Cardiac muscle cell (in vitro differentiated cells and primary cell): ENCODE measurements at regions not wholly inside any gene's neighbourhood (a gene's known extent, or its start where the extent isn't known, plus 50 kb on each side); places are given as distances from the start of the nearest gene placed in this dataset.
A peak's percentile ranks its signal among the peaks of the same experiment; 100 is the strongest.

Source experiments
- DNase-seq, 2 donors: peaks; one replicate each; pipeline versions ENCODE4 v3.0.0 to v3.0.0-alpha.2; 2010 to 2017; ENCODE audit warnings: low read depth in 1 of 2, low spot score in 1 of 2
- H3K27ac ChIP-seq: fragments of 200-600 bp; sonication (generic); 2 replicates; pipeline ENCODE4 v1.5.1; 2016
- H3K27me3 ChIP-seq: fragments of 200-600 bp; sonication (generic); 2 replicates; pipeline ENCODE4 v1.6.0; 2016; ENCODE audit warnings: control low read depth
- H3K36me3 ChIP-seq: fragments of 200-600 bp; sonication (generic); 2 replicates; pipeline ENCODE4 v1.5.1; 2016; ENCODE audit warnings: control low read depth
- H3K4me1 ChIP-seq: fragments of 200-600 bp; sonication (generic); 2 replicates; pipeline ENCODE4 v1.8.1; 2017; ENCODE audit warnings: low read depth, mild to moderate bottlenecking, mixed run types
- H3K4me3 ChIP-seq: fragments of 200-600 bp; sonication (generic); 2 replicates; pipeline ENCODE4 v1.5.1; 2016; ENCODE audit warnings: mild to moderate bottlenecking
- H3K9me3 ChIP-seq: fragments of 200-600 bp; sonication (generic); 2 replicates; pipeline ENCODE4 v1.5.1; 2017; ENCODE audit warnings: low read depth, mild to moderate bottlenecking, control low read depth
- TF ChIP-seq, protein P1 (sequence below): IDR thresholded peaks from 2 replicates; pipeline ENCODE4 v1.5.1; 2012; ENCODE audit warnings: low read depth, mild to moderate bottlenecking, low read length

GRCh38 chr7:42698600-42699374, 213.1 kb downstream of the C7orf25 start:
- no peaks in the 10 kb centered on the region for H3K9me3 ChIP-seq
- no peaks in the 10 kb centered on the region for H3K27me3 ChIP-seq
- peaks cover 21% of the 10 kb centered on the region for H3K4me1 ChIP-seq
- DNase-seq = peak in 1 of 2 donors; percentile 60
- no peak overlapping the region for H3K4me3 ChIP-seq
- TF ChIP-seq, protein P1, sequence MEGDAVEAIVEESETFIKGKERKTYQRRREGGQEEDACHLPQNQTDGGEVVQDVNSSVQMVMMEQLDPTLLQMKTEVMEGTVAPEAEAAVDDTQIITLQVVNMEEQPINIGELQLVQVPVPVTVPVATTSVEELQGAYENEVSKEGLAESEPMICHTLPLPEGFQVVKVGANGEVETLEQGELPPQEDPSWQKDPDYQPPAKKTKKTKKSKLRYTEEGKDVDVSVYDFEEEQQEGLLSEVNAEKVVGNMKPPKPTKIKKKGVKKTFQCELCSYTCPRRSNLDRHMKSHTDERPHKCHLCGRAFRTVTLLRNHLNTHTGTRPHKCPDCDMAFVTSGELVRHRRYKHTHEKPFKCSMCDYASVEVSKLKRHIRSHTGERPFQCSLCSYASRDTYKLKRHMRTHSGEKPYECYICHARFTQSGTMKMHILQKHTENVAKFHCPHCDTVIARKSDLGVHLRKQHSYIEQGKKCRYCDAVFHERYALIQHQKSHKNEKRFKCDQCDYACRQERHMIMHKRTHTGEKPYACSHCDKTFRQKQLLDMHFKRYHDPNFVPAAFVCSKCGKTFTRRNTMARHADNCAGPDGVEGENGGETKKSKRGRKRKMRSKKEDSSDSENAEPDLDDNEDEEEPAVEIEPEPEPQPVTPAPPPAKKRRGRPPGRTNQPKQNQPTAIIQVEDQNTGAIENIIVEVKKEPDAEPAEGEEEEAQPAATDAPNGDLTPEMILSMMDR = no peak
- no peak overlapping the region for H3K27ac ChIP-seq
- no peaks in the 10 kb centered on the region for H3K36me3 ChIP-seq

- no peak overlapping the region for H3K27ac ChIP-seq
- peaks cover 18% of the 10 kb centered on the region for H3K4me1 ChIP-seq
- no peaks in the 10 kb centered on the region for H3K27me3 ChIP-seq
- TF ChIP-seq, protein P1 = no peak
- peak in 1 of 2 donors; percentile 47 for DNase-seq
- H3K36me3 ChIP-seq = no peaks in the 10 kb centered on the region
- no peaks in the 10 kb centered on the region for H3K9me3 ChIP-seq
- H3K4me3 ChIP-seq = no peak overlapping the region
Measured at GRCh38 chr7:42694894-42695507, 216.9 kb downstream of the C7orf25 start.

DNA sequence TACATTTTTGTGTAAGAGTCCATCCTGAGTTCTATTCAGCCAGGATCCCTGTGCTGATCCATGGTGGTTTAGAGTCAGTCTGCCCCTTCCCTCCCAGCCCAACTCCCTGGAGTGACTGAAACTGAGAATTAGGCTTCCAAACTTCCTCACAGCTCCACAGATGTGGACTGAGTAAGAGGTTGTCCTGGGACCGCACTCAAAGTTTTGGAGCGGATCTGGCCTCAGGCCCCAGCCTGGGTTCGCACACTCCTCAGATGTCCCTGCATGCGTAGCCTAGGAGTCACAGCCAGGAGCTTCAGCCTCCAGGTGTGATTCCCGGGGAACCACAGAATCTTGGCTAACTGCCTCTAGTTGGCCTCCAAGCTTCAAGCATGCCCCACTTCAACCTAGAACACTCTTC, 218.1 kb downstream of the C7orf25 start:
- Histone ChIP-seq H3K27ac (no peak overlapping the region), H3K4me3 (no peak overlapping the region), H3K27me3 (no peaks in the 10 kb centered on the region), H3K9me3 (no peaks in the 10 kb centered on the region), H3K36me3 (no peaks in the 10 kb centered on the region), H3K4me1 (peaks cover 8% of the 10 kb centered on the region)
- DNase-seq = no peak
- TF ChIP-seq, protein P1 = no peak

- DNase-seq = peak in 1 of 2 donors; percentile 50
- H3K27ac ChIP-seq = no peak overlapping the region
- H3K4me1 ChIP-seq = no peaks in the 10 kb centered on the region
- no peaks in the 10 kb centered on the region for H3K27me3 ChIP-seq
- TF ChIP-seq, protein P1 = no peak
- H3K9me3 ChIP-seq = no peaks in the 10 kb centered on the region
- no peaks in the 10 kb centered on the region for H3K36me3 ChIP-seq
- H3K4me3 ChIP-seq = no peak overlapping the region
Measured at GRCh38 chr7:42692621-42693020, 219.2 kb downstream of the C7orf25 start.

DNA sequence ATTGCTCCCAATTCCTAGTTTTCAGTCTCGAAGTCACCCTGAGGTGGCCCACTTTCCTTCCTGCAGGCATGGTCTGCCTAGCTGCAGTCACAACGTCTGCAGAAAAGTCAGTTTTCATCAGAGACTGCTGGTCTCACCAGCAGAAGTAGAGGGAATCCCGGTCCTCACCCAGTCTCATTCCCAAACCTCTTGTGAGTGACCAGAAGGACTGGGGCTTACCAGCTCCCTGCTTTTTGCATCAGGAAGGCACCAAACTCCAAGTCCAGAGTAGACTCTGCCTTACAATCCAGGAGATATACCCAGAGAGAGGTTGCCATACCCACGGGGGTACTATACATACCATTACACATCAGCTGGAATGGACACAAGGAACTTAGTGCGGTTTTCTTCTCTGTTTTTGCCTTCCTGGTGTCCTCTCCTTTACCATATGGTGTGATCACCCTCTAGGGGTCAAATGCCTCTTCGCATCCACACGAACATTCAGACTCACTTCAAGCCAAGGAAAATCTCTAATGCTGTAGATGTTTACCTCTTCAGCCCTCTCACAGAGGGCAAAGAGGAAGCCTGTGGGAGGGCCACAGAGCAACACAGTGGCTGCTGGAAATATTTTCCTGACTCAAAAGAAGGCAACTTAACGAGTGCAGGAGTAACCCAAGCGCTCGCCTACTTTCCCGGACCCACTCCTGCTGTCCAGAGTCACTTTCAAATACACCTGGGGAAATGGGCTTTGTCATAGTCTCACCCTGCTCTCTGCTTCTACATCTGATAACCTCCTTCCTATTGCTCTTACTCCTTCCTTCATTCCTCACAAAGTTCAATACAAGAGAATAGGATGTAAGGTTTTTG, 220.9 kb downstream of the C7orf25 start:
- Histone ChIP-seq H3K36me3 (no peaks in the 10 kb centered on the region), H3K27me3 (no peaks in the 10 kb centered on the region), H3K4me3 (no peak overlapping the region), H3K9me3 (no peaks in the 10 kb centered on the region), H3K27ac (no peak overlapping the region), H3K4me1 (peaks cover 4% of the 10 kb centered on the region)
- peak; percentile 74 to 86 for DNase-seq
- TF ChIP-seq, protein P1 = peak; percentile 82
